Stimulated activated naive CD4-positive, alpha-beta T cell treated with Interleukin-2 at 50 U/mL for 16 hours (primary cell): ENCODE measurements at regions not wholly inside any gene's neighbourhood (a gene's known extent, or its start where the extent isn't known, plus 50 kb on each side); places are given as distances from the start of the nearest gene placed in this dataset.

Experiments
- DNase-seq: peaks from one replicate; lab custom pipeline; 2025; lab: John Stamatoyannopoulos, UW

- DNase-seq: no peak
These were observed 171.3 kb upstream of the GAS1 start for GRCh38 chr9:87118594-87118993.

- DNase-seq: no peak
These were observed 172.1 kb upstream of the GAS1 start for GRCh38 chr9:87119328-87119881.

DNA sequence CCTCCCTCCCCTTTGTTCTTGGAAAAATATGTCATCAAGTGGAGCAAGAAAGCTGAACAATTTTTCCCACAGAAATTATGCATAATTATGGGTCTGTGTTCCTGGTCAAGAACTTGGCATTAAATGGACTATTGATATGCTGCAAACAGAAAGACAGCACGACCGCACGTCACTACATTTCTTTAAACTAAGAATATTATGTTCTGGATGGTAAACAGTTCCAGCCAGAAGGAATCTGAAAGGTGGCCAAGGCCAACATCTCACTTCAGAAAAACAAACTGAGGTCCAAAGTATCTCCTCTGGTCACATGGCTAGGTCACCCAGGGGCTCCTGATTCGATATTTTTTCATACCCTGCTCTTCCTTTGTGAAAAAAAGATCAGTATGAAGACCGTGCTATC, 173.3 kb upstream of the GAS1 start:
- DNase-seq: no peak

GRCh38 chr9:87122947-87123685, 175.8 kb upstream of the GAS1 start:
- no peak for DNase-seq

- no peak for DNase-seq
These were observed 176.5 kb upstream of the GAS1 start for GRCh38 chr9:87123830-87124229.

- DNase-seq: no peak
These were observed 178.5 kb upstream of the GAS1 start for GRCh38 chr9:87125819-87126218.

- DNase-seq: no peak
These were observed 180.2 kb upstream of the GAS1 start for GRCh38 chr9:87127543-87127942.

DNA sequence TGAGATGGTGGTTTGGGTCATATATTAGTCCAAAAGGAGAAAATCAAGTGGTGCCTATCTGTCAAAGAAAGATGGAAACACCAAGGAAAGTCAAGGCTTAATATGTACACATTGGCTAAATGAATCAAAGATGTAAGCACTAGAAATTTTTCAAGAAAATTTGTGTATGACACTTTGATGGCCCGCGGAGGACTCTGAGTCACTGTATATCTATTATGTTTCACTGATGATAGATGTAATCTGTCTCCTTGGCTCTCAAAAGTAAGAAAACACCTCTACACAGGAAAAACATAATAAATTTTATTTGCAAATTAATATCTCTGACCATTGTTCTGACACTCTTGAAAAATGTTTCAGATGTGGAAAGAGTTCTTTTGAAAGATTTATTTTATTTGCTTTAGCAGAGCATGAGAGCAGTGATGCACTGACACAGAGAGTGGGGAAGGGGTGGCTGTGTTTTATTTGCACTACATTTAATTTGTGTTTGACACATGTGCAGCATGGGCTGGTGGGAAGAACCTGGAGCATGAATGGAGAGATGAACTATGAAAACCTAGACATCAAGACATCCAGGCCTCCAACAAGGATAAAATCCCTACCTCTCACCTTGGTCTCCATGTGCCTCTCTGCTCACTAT, 180.8 kb upstream of the GAS1 start:
- no peak for DNase-seq

DNA sequence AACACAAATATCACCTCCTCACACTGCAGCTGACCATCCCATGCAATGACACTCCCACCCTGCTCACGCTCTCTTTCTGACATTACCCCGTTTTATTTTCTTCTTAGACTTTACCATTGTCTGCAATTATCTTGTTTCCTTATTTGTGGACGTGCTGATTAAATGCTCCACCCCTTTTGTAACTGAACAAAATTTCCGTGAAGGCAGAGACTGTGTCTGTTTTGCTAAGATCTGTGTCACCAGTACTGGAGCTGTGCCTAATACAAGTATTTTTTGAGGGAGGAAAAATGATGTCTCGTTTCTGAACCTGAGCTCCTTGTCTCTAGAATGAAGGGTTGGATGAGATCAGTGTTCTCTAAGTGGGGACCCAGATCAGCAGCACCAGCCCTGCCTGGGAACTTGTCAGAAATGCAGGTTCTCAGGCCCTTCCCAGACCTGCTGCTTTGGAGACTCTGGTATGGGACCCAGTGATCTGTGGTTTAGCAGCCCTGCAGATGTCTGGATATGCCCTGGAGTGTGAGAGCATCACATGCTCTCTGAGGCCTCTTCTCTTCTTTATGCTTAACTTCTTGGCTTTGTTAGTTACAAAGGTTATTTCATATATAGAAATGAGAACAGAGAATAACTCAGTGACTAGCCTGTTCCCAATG, 181.7 kb upstream of the GAS1 start:
- DNase-seq: no peak

DNA sequence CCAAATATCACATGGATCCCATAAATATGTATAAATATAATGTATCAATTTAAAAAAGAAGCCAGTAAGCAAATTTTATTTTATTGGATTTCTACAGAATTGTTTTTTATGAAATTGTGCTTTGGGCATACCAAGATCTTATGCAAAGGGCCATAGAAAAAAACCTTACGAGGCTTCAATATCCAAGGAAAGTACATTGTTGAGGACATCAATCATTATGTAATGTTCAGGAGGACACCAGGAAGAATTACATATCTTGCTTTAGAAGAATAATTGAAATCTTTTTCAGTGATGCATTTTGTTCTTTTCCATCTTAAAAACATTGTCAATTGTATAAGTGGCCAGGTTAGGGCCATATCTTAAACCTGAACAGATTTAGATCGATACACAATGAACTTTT, 187.8 kb upstream of the GAS1 start:
- no peak for DNase-seq

DNA sequence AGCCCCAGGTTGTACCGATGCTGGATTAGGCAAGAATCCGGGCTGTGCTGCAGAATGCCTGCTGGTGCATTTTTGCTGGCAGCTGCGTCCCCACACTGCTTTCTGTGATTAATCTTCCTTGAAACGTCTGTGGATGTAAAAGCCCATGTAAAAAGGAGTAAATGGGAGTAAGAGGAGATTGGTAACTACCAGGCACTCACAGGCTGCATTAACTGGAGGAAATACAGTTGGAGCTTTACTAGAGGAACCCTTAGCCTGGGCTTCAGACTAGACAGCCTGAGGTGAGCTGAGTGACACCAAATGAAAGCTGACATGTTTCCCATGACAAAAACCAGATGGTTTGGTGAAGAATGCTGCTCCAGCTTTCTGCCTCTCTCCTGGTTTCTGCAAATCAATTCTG, 190.4 kb upstream of the GAS1 start:
- no peak for DNase-seq

- DNase-seq: no peak
These were observed 191.1 kb upstream of the GAS1 start for GRCh38 chr9:87138128-87139040.

DNA sequence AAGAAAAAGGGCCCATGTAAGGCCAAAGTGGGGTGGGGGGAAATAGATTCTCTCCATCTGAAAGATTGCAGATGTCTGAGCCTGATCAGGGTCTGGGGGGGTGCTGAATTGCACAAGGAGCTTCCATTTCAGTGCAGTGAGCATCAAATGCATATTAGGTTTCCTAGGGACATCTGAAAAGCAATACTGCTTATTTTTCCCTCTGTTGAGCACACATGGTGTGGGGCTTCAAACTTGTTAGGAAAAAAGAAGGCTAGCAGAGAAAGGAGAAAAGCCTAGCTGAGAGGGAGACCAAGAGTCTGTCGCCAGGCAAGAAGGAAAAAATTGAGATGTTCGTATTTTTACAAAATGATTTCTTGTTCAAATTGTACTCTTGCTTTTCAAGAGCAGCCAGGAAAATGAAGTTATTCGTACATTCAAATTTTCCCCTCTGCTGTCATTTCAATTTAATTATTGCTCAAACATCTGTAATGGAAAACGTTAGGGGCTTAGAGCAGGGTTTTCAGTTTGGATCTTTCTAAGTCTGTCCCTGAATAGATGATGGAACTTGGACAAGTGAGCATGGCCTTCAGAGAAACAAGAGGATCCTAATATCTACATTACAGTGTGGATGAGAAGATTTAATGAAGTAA, 191.9 kb upstream of the GAS1 start:
- no peak for DNase-seq

DNA sequence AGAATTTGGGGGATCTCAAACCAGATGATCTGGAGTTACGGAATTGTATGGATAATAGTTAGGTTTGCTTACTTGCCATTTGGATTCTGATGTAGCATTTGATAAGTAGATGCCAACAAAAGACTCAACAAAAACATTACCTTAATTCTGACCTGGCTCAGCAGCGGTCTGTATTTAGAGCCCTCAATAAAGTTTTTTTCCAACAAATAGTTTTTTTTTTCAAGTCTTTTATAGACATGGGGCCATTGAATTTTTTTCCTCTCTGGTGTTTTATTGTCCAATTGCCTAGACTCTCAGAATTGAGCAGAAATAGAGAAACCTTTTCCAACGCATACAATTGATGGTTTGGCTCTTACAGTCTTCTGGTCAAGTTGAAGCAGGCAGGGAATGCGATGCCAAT, 192.8 kb upstream of the GAS1 start:
- DNase-seq: no peak

DNA sequence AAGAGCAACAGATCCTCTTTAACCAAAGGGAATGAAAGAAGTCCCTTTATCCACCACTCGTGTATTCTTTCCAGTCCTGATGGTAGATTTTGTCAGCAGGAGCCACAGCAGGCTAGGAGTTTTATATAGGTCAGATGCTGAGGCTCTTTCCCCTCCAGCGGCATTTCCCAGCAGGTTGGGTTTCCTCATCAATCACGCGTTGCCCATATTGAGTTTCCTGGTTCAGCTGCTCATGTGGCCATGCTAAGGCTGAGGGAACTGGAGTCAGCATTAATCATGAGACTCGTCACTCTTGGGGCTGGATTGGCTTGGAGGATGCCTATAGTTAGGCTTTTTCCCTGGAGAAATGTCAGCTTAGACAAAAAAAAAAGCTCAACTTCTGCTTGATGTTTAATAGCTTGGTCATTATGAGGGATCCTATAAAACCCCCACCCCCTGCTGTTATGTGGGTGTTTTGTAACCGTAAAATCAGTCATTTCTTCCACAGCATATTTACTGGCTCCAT, 193.4 kb upstream of the GAS1 start:
- DNase-seq: no peak

DNA sequence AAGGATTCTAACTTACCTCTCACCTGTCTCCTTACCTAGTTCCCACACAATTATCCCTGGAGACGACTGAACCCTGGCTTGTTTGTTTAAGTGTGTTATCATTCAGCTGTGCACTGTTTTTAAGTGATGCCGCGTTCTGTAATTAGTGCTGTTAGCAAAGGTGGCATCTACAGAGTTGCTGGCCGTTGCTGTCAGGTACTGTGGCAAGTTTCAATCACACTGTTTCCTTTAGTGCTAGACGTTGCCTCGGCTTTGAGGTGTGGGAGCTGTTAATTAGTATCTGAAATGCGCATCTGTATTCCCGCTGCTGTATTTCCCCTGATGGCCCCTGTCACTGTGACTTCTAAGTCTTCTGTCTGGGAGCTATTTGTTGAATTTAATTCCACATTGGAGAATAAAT, 193.8 kb upstream of the GAS1 start:
- DNase-seq: no peak

DNA sequence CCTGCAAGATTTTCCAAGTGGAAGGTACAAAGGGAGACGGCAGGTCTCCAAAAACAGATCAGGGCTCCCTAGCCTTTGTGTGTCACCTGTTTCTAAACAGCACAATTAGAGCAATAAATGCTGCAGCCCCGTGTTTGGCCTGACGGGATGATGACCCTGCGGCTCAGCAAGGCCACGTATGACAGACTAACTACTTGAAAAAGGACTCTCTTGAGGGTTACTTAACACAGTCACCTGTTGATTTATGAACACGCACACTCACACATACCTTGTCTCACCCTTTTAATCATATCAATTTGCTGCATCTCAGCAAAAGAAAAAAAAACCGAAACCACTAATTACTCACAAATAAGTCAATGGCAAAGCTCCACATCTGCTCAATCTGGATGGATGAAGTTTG, 199.6 kb upstream of the GAS1 start:
- no peak for DNase-seq

GRCh38 chr9:87147839-87148238, 200.5 kb upstream of the GAS1 start:
- DNase-seq: no peak

DNA sequence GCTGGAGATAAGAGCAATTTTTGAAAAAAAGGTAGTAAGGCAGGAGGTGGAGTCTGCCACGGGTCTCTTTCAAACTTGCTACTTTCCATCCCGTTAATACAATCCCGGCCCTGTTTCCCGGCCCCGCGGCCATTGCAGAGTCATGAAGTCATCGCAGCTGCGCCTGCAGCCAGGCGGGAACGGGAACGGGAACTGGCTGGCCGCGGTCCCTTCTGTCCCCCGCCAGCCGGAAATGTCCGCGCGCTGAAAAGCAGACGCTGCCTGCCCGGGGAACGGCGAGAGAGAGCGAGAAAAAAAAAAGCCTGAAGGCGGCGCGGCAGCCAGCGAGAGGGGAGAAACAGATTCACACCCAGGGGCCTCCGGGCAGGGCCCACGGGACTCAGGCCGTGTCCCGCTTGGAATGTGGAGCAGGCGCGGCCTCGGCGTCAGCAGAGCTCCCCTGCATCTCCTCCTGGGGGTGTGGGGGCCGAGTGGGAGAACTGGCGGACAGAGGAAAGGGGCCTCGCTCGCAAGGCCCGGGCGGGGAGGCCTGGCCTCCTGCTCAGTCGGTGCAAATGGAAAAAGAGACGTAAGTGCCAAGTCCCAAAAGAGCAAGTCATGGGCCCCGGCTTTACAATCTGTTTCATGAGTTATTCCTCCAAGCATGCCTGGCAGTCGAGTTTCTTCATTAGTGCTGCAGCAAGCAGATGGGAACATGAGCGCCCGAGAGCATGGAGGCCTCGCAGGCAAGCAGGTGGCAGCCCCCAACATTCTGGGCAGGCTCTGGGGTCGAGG, 201.2 kb upstream of the GAS1 start:
- no peak for DNase-seq

GRCh38 chr9:87149799-87150198, 202.5 kb upstream of the GAS1 start:
- no peak for DNase-seq

DNA sequence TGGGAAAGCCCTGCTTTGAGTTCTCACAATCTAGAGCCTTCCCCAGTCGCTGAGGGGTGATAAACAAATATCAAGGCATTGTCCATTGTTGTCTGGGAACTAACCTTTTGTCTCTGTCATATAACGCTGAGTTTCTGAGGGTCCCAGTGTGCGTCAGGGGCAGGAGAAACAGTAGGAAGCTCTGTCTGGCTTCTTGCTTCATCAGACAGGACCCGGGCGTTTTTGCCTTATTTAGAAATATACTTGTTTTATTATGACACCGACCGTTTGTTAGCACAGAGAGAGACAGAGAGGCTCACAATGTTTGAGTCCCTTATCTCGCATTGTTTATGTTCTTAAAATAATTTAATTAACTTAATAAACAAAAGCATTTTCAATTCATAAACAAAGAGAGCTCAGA, 204.9 kb upstream of the GAS1 start:
- DNase-seq: no peak
